ENCODE measurements at regions not wholly inside any gene's neighbourhood (a gene's known extent, or its start where the extent isn't known, plus 50 kb on each side); places are given as distances from the start of the nearest gene placed in this dataset.

GRCh38 chr4:29966386-29966785 lies 753.8 kb upstream of the PCDH7 start:
- TF ChIP-seq POLR2A (IDR thresholded peaks at IDR 0.05) (no peak), EP300 (IDR thresholded peaks at IDR 0.05) (no peak), CTCF (IDR thresholded peaks at IDR 0.05) (no peak), POLR2AphosphoS5 (IDR thresholded peaks at IDR 0.05) (no peak)

All from suprapubic skin (tissue), 4 donors.